ENCODE measurements at regions not wholly inside any gene's neighbourhood (a gene's known extent, or its start where the extent isn't known, plus 50 kb on each side); places are given as distances from the start of the nearest gene placed in this dataset.

GRCh38 chr1:5477716-5478115 is 514.5 kb downstream of the NPHP4 start:
- no peak for TF ChIP-seq CTCF (IDR thresholded peaks at IDR 0.05; ENCODE audit: low read depth, low read length, poor library complexity, severe bottlenecking)
- TF ChIP-seq EZH2phosphoT487 (IDR thresholded peaks at IDR 0.05; ENCODE audit: borderline replicate concordance, low read length) = no peak

Measured in DOHH2 (cell line).